ENCODE measurements at regions not wholly inside any gene's neighbourhood (a gene's known extent, or its start where the extent isn't known, plus 50 kb on each side); places are given as distances from the start of the nearest gene placed in this dataset.

DNA sequence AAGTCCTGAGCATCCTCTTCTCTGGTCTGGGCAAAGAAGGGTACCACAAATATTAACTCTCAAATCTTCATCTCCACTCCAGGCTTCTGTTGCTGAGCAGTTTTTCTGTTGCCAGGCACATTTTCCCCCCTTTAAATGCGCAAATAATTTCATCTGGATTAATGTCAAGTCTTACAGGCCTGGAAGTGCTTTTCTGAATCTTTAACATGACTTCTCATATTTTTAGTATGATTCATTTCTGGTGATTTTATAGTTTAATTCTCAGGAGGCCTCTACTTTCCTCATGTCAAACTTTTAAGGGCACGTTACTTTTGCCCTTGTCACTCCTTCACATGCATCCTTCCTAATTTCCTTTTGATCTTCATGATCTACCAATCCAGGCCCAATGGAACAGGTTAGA lies 510.2 kb downstream of the METTL15 start:
- no peak overlapping the region for H3K4me3 ChIP-seq (ENCODE audit: low read depth, low read length)
- TF ChIP-seq, protein P1, sequence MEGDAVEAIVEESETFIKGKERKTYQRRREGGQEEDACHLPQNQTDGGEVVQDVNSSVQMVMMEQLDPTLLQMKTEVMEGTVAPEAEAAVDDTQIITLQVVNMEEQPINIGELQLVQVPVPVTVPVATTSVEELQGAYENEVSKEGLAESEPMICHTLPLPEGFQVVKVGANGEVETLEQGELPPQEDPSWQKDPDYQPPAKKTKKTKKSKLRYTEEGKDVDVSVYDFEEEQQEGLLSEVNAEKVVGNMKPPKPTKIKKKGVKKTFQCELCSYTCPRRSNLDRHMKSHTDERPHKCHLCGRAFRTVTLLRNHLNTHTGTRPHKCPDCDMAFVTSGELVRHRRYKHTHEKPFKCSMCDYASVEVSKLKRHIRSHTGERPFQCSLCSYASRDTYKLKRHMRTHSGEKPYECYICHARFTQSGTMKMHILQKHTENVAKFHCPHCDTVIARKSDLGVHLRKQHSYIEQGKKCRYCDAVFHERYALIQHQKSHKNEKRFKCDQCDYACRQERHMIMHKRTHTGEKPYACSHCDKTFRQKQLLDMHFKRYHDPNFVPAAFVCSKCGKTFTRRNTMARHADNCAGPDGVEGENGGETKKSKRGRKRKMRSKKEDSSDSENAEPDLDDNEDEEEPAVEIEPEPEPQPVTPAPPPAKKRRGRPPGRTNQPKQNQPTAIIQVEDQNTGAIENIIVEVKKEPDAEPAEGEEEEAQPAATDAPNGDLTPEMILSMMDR (IDR thresholded peaks at IDR 0.05; ENCODE audit: insufficient read depth, low read length), result no peak
- peak; percentile 49 for DNase-seq (ENCODE audit: low read depth)

DNA sequence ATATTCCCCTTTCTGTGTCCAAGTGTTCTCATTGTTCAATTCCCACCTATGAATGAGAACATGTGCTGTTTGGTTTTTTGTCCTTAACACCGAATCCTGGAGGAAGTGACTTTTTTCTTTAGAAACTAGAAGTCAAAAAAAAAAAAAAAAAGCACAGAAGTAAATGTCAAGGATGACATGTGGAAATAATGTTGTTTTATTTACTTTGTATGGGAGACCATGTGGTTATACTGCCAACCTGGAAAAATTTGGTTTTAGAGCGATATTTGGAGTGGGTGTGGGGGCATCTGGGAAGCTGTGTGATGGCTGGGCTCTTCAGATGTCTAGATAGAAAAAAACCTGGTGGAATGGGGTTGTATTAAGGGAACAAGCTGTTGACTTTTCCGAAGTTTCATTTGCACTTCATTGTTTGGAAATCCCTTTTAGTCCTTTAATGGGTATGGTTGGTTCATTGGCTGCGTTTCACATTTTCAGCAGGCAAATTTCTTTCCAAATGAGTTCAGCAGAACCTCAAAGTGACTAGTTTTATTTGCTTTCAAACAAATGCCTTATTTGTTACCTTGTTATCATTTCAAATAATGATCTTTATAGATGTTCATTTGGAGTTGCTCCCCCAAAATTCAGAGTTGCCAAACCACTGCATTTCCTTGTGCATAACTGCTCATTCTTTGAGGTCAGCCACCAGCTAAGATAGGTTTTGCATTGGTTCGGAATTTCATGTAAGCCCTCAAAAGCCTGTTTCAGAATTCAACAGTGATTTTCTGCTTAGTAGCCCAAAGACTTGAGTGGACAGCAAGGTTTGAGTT lies 508.2 kb downstream of the METTL15 start:
- H3K4me3 ChIP-seq (ENCODE audit: low read depth, low read length), result no peak overlapping the region
- DNase-seq (ENCODE audit: low read depth), result no peak
- TF ChIP-seq, protein P1 (IDR thresholded peaks at IDR 0.05; ENCODE audit: insufficient read depth, low read length), result no peak

DNA sequence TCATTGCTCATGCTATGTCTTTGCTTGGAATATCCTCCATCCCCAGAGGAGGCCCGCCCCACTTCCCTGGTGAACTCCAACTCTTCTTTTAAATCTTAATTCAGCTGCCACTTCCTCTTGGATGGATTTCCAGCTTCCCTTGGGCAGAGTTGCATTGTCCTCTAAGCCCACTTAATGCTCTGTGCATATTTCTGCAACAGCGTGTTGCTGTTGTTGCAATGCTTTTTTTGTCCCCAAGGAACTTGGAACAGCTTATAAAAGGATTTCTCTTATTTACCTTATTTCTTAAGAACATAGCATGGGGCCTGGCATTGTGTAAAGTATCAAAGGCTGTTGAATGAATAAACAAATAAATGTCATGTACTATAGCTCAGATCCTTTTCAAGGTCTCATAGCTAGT lies 507.4 kb downstream of the METTL15 start:
- peak; percentile 8 for DNase-seq (ENCODE audit: low read depth)
- H3K4me3 ChIP-seq (ENCODE audit: low read depth, low read length), result no peak overlapping the region
- TF ChIP-seq, protein P1 (IDR thresholded peaks at IDR 0.05; ENCODE audit: insufficient read depth, low read length), result no peak

DNA sequence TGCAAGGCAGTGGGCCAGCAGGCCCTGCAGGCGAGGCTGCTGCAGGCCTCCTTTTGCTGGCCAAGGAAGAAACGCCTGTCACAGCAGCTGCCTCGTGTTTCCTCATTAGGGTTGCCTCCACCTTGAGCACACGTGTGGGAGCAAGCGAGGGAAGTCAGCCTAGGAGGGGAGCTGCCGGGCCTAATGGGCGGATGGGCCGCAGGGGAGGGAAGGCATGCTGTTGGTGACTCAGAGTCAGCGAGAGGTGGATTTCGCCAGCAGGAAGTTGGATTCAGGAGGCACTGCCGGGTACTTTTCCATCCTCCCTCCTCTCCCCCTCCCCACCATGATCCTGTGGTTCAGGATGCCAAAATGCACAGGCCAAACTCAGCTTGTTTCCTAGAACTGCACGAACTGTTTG lies 498.7 kb downstream of the METTL15 start:
- DNase-seq (ENCODE audit: low read depth), result no peak
- TF ChIP-seq, protein P1 (IDR thresholded peaks at IDR 0.05; ENCODE audit: insufficient read depth, low read length), result no peak

DNA sequence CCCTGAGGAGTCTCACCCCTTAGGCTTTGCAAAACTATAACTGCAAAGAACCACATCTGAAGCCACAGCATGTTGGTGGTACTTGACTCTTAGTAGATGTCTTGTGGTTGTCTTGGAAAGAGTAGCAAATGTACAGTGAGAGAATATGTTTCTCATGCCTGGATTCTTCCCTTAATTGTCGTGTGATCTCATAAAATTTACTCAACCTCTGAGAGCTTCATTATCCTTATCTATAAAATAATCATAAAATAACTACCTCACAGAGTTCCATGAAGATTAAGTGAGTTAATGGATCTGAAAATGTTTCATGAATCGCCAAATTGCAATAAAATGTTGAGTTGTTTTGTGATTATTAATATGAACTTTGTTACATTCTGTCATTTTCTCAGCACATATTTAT lies 491.5 kb downstream of the METTL15 start:
- H3K4me3 ChIP-seq (ENCODE audit: low read depth, low read length), result no peak overlapping the region
- no peak for DNase-seq (ENCODE audit: low read depth)
- TF ChIP-seq, protein P1 (IDR thresholded peaks at IDR 0.05; ENCODE audit: insufficient read depth, low read length), result no peak

More for the DNA sequence above, 498.7 kb downstream of the METTL15 start:
- H3K4me3 ChIP-seq (ENCODE audit: low read depth, low read length), result no peak overlapping the region

DNA sequence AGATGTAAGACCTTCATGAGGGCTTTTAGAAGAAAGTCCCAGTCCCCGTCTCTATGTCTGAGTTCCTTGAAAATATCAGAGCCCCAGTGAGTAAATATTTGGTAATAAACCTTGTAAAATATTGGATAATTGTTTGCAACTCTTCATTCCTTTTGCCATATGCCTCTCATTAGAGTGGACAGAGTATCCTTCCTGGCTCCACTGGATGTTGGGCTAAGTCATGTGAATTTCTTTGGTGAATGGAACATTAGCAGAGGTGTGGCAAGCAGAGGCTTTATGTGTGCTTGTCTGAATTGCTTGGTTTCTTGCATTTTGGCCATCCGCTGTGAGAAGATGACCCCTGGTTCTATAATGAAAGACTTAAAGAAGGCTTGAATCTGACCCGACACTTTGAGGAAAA lies 490.3 kb downstream of the METTL15 start:
- no peak overlapping the region for H3K4me3 ChIP-seq (ENCODE audit: low read depth, low read length)
- TF ChIP-seq, protein P1 (IDR thresholded peaks at IDR 0.05; ENCODE audit: insufficient read depth, low read length), result no peak
- DNase-seq (ENCODE audit: low read depth), result no peak

DNA sequence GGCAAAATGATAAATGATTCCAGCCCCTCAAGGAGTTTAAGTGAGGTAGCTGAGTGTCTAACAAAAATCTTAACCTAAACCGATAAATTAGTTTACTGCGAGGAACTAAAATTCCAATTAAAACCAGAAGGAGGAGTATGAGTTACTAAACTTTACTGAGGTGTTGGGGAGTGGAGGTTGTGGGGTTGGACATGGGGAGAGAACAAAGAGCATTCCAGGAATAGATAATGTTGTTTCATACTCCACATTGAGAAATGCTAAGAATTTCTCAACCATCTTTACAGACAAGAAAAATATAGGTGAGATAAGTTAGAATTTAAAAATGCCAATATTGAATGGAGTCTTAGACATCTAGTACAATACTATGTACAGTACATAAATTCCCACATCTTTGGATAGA lies 488.6 kb downstream of the METTL15 start:
- TF ChIP-seq, protein P1 (IDR thresholded peaks at IDR 0.05; ENCODE audit: insufficient read depth, low read length), result no peak
- no peak for DNase-seq (ENCODE audit: low read depth)

More for the DNA sequence above, 488.6 kb downstream of the METTL15 start:
- no peak overlapping the region for H3K4me3 ChIP-seq (ENCODE audit: low read depth, low read length)
